ENCODE measurements at regions not wholly inside any gene's neighbourhood (a gene's known extent, or its start where the extent isn't known, plus 50 kb on each side); places are given as distances from the start of the nearest gene placed in this dataset.

DNA sequence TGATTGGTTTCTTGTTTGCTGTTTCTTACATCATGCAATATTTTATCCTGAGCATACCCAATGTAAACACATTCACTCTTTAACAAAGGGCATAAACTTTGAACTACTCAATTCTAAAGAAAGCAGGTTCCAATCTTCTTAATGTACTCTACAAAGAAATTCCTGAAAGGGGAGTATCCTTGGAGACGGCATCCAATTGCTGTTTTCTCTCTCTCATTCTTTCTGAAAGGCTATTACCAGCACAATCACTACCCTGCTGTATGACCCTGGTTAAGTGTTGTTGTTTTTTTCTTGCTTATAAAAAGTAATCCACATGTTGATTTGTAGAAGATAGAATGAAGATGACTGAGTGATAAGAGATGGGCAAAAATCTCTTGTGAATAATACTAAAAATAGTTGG lies 176.0 kb downstream of the ZNF365 start:
- DNase-seq (ENCODE audit: low spot score) = no peak

DNA sequence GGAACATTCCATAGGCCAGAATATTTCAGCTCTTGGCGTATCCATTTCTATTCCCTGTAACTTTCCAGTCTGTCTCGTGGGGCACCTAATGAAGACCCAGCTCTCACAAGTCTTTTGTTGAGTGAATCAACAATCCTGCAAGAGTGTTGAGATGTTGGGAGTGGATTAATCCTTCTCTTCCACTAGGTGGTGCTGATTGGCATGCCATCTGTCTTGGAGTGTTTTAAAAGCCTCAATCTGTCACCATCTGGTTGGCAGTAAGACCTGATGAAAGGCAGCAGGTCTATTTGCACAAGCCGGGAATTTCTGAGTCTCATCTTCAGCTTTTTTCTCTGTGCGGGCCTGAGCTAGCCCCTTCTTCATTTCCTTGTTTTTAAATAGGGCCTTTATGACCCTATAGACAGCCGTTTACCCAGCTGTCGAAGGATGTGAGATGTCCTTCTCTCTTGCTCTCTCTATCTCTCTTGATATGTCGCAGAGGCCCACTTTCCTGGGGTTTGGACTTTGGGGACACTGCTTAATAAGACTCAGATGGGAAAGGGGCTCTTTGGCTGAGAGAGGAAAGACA lies 180.5 kb downstream of the ZNF365 start:
- peak; percentile 35 for DNase-seq (ENCODE audit: low spot score)

DNA sequence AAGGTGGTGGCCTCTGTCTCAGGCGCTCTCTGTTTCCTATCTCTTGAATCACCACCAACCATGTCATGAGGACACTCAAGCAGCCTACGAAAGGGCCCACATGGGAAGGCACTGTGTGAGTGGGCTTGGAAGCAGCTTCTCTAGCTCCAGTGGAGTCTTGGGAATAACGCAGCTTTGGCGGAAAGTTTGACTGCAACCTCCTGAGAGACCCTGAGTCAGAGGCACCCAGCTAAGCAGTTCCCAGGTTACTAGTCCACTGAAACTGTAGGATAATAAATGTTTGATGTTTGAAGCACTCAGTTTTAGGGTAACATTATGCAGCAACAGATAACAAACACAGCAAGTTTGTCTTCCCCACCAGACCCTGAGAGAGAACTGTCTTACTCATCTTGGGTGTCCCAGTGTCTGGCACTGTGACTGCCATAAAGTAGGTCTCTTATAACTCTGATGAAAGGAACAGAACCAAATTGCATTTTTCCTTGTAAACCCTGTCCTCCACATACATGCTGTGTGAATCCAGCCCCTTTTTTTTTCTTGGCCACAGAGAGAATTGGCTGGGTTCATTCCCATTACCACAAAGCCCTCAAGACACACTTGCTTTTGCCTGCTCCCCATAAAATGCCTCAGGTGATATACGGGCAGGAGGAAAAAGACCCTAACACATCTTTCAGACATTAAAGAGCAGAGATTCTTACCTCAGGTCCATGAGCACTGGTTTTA lies 185.5 kb downstream of the ZNF365 start:
- DNase-seq (ENCODE audit: low spot score) = no peak

DNA sequence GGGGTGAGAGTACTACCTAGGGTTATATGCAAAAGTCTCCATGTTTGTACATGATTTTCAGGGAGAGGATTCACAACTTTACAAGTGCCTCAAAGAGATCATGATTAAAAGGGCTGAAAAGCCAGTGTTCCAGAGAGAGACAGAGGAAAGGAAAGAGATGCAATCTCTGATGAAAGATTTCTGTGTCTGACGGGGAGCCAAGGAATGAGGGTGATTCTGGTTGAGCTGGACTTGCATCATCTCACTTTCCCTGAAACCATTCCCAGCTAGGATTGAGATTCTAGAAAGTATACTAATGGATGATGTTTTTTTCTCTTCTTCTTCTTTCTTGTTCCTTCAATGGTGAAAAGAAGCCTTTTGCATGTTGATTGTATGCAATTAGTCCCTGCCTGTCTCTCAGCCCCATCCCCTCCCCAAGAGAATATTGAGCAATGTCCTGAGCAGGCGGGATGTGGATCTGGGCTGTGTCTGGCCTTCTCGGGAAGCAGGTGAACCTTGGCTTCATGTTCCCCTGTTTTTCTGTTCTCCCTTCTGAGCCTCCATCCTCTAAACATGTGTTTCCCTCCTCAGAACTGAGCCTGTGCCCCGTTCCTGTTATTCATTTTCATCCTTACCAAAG lies 186.1 kb downstream of the ZNF365 start:
- DNase-seq (ENCODE audit: low spot score) = no peak

DNA sequence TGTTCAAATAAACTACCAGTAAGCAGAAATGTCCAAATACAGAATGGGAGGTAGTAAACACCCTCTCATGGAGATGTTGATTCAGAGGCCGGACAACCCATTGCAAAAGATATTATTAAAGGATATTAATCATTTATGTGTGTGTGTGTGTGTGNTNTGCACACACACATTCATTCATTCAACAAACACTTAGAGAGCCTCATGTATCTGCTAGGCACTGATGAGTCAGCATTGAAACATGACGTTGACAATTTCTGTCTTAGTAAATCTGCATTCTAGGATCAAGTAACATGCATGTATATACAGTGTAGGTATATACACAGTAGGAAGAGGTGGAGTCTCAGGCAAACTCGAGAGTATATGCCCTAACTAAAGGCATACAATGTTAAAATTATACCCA lies 187.0 kb downstream of the ZNF365 start:
- no peak for DNase-seq (ENCODE audit: low spot score)

DNA sequence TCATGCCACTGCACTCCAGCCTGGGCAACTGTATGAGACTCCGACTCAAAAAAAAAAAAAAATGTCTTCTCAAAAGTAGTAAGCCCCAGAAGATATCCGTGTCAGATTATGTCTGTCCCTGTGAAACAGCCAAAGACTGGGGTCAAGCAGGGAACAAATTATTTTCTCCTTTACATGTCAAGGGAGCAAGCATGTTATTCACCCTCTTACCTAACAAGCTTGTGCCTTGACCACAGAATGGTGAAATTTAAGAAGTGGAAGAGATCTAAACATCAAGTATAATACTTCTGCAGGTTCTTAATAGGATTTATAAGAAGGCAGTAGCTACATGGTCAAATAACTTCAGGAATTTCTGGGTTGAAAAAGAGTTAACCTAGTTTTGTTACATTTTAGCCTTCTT lies 187.9 kb downstream of the ZNF365 start:
- DNase-seq (ENCODE audit: low spot score) = no peak

DNA sequence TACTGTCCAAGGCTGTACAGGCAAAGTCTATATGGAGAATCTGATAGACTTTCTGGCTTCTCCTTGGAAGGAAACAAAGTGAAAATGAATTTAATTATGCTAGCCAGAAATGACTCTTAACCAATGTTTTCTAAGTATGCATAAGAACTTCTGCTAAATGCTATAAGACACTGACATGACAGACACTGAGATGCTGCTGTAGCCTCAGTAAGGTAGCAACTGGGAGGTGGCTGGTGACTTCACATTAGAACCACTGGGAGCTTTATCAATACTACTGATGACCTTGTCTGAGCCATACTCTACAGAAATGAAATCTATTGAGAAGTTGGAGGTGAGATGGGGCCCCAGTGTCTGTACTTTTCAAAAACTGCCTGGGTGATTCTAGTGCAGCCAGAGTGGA lies 188.6 kb downstream of the ZNF365 start:
- peak; percentile 14 for DNase-seq (ENCODE audit: low spot score)

DNA sequence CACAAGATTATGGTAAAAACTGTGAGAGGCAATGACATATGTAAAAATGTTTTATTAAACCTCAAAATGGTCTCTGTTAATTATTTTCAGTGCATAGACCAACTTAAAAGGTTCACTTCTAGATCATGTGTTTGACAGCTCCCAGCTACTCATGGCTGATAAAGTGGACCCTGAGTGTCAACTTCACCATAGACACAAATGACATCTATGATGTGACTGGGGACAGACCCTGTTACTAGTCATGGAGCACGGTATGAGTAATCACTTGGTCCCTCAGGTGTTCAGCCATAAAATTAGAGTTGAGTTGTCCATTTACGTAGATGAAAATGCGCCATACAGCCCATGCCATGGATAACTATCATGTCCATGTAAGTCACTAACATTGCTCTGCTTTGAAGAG lies 199.8 kb downstream of the ZNF365 start:
- no peak for DNase-seq (ENCODE audit: low spot score)

DNA sequence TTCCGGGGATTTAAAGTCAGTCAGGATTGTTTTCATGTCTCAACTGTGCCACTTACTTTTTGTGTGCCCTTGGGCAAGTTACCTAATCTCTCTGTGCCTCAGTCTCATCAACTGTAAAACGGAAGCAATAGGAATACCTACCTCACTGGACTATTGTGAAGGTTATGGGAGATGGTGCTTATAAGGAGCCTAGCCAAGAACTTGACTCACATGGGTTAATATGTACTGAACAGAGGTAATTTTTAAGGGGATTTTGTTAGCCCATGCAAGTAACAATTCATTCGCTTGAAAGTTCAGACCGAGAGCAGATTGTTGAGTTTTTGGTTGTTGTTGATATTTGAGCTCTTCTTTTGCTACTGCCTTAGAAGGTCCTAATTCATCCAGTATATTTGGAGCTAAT lies 202.9 kb downstream of the ZNF365 start:
- no peak for DNase-seq (ENCODE audit: low spot score)

DNA sequence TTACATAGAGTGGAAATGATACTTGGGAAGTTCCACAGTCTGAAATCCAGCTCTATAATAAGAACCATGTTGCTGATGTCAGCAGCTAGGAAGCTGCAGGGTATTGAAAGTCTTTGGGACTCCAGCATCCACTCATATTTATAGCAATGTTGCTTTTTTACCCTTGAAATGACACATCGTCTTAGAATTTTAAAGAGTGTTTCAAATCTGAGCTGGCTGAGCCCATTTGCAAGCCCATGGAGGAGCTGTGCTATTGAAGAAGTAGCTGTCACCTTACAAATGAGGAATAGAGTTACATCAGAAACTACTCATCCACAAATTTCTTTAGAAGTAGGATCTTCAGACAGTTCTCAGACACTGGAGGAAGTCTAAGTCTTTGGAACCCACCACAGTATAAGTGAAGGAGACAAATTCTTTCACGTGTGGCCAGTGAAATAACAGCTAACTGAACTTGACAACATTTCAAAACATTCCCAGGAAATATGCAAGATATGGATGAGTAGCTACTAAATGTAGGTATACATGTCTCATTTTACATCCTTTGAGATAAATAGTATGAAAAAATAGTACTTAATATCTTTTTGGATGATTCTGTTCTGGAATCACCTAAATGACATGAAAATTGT lies 203.6 kb downstream of the ZNF365 start:
- no peak for DNase-seq (ENCODE audit: low spot score)

DNA sequence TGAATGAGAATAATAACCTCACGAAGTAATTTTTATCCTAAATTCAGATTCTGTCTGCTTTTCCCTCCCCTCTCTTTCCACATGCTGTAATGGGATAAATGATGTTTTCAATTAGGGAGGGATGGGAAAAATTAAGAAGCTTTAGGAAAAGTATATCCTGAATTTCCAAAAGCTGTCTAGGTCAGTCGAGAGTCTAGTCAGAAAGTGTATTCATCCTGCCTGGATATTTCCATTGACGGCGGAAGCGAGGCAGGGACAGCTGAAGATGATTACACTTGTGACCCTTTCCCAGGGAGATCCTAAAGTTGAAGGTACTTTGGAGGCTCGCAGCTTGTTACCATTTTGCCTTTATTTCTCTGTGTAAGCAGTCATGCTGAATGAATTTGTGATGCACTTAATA lies 204.1 kb downstream of the ZNF365 start:
- no peak for DNase-seq (ENCODE audit: low spot score)

DNA sequence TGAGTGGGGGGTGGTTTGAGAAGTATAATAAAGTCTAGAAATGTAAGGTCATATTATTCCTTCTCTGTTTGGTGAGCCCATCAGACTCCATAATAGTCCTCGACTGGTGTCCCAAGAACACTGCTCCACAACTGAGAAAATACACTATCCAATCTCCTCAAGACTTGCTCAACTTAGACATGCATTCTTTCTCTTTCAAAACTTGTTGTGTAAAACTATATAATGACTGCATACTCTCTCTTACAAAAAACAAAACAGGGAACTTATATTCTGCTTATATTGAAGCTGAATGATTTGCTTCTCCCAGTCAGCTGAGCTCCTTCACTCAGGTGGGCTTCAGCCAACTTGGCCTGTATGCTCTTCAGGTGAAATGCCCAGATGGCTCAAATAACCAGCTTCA lies 204.7 kb downstream of the ZNF365 start:
- no peak for DNase-seq (ENCODE audit: low spot score)

DNA sequence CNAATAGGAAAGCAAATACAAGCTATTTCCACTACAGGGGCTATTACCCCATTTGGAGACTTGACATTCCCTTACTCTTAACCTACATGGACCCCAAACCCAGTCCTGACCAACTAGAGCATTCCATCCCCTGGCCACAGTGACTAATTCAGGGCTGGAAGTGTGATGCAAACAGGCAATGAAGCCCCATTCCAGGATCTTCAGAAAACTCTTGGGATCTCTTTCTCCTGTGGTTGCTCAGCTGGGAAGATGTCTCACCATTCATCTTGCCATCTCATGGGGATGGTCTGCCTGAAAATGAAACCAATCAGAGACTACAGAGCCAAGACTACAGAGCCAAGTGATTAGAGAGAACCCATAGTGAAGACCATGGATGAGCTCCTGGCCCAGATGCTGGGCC lies 206.2 kb downstream of the ZNF365 start:
- DNase-seq (ENCODE audit: low spot score) = no peak

DNA sequence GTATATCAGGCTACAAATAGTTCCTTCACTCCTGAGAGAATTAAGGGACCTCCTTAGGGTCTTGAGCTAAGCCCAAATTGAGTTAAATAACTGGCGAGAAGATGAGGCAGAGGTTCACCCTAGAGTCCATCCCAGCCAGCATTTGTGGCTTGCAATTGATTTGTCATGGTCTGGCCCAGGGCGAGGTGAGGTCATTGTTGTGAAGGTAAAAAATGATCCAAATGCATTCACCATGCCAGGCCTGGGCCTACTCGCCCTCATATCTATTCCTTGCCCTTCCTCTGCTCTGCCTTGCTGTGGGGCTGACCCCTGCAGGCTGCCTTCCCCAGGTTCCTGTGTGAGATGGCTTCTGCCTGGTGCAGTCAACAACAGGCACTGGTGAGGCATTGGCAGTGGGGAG lies 207.2 kb downstream of the ZNF365 start:
- DNase-seq (ENCODE audit: low spot score) = no peak

DNA sequence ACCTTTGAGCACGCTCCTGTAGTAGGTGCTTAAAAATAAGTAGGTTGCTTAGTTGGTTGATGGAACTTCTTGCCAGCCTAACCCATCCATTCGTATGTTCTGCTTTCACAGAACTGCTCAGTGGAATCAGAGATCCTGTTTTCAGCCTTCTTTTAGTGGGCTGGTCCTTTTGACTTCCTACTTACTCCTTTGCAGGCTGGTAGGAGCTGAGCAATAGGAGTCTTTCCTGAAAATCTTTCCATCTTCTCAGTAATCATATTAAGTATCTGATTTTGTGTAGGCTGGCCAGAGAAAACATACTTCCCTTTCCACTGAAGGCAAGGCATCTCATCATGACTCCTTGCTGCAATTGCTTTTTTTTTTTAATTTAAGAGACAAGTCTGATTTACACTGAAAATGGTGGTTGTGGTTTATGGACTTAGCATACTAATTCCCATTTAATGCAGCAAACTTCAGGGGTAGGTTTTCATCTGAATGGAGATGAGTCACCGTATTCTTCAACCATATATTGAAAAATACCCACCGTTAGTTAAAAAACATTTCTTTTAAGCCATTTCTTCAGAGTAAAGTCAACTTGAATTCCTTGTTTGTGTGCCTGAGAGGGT lies 208.0 kb downstream of the ZNF365 start:
- no peak for DNase-seq (ENCODE audit: low spot score)

DNA sequence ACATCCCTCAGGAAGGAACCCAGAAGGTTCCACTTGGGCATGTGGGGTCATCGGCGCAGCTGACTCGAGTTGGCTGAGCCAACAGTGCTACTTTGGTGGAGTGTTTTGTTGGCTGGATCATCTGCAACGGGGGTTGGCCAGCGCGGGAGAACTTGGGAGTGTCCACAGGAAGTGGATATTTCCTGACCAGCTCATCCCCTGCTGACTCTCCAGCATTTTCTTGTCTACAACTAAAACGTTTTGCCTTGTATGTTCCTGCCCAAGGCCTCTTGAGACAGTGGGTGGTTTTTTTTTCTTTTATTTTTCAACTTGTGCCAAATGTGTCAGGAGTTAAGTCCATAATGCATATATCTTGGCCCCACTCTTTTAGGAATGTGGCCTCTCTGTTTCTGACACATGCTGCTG lies 208.6 kb downstream of the ZNF365 start:
- DNase-seq (ENCODE audit: low spot score) = no peak

DNA sequence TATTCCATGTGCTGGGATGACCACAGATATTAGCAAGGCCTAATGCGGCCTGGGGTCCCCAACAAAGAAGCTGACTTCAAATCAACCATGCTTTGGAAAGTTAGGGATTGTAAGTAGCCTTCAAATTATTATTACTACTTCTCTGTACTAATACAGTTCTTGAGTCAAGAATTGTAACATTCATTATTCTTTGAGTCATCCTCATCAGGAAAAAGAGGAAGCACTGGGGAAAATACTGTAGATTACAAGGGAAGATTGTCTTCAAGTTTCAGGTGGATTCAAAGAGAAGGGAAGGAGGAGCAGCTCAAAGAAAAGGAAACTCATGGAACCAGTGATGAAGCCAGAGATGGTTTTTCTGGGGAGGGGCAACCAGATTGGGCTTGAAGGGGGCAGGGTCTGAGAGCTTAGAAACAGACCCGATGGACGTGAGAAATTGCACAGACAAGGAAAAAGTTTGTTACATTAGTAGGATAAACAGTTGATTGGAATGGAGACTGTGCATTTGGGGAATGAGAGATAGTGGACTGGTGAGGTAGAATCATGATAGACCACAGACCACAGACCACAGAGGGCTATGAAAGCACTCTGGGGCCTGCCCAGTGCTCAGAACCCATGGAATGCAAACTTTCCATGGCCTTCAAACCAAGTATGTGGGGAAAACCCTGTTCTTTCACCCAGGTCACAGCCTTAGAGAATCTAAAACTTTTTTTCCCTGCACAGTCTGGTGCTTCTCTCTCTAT lies 209.9 kb downstream of the ZNF365 start:
- DNase-seq (ENCODE audit: low spot score) = no peak

DNA sequence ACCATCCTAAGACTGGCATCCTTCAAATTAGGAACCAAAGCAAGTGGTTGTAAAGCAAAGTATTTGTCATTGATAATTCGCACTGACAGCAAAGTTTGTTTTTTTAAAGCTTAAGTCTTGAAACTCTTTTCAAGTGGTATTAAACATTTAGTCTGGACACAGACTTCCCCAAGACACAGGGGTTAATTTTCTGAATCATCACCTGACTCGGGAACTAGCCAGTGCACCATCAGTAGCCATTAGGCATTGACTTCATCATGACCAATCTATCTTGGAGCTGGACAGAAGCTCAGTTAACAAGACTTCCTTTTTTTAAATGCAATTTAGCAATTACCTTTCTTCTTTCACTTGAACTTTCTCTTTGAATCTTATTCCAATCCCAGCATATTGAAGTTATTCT lies 210.6 kb downstream of the ZNF365 start:
- DNase-seq (ENCODE audit: low spot score) = no peak

DNA sequence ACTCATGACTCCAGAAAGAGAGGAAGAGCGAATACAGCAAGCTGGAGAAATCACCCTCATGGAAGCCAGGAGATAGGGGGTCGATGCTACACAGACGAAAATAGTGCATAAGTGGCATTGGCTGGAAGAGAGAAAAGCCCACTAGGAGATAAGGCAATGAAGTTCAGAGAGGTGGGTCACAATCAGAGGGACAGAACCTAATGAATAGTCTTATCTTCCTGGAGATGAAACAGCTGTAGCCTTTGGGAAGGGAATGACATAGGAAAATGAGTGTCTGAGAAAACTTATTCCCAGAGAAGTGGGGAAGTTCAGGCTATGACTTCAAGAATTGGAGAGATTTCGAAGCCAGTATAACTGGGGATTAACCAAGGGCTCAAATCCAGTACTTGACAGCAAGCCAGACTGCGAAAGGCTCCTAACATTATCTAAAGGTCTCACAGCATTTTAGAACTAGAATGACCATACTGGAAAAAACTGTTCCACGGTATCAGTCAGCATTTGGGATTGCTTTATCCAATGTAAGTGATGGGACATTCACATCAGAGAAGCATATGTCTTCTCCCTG lies 211.1 kb downstream of the ZNF365 start:
- DNase-seq (ENCODE audit: low spot score) = no peak

DNA sequence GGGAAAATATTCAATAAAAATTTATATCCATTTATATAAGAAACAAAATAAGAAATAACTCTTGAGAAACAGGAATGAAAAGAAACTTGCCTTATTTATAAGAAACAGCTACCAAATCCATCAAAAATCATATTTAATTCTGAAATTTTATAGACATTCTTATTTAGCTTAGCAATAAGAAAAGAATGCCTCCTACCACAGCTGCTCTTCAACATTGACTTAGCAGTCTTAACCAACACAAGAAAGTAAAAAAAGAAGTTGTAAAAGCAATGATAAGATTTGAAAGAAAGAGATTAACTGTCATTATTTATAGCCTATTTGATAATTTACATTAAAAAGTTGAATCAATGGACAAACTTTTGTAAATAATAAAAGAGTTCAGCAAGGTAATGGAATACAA lies 212.8 kb downstream of the ZNF365 start:
- DNase-seq (ENCODE audit: low spot score) = no peak

DNA sequence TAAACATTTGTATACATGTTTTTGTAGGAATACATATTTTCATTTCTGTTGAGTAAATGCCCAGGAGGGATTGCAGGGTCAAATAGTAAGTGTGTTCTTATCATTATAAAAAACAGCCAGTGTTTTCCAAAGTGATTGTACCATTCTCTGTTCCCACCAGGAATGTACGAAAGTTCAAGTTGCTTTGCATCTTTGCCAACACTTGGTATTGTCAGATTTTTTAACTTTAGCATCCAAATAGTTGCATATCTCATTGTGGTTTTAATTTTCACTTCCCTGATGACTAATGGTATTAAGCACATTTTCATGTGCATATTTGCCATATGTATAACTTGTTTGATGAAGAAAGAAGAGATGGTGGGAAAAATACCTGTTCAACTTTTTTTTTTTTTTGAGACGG lies 213.9 kb downstream of the ZNF365 start:
- DNase-seq (ENCODE audit: low spot score) = no peak

DNA sequence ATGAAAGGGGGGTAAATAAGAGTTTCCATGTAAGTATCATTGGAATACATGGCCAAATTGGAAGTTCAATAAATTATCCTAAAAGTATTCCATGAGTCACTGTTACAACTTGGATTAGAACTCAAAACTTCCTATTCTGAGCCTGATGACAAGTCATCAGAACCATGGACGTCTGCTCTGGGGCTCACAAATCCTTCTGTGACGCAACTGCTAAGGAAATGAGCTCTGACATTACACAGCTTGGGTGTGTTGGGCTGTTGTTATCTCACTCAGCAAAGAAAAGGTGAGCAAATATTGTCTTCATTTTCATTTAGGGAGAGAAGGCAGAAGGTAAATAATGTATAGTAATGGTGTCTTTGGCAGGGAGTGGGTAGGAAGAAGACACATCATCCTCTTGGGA lies 214.8 kb upstream of the ADO start:
- DNase-seq (ENCODE audit: low spot score) = no peak

All from activated CD4-positive, alpha-beta T cell treated with anti-CD3 and anti-CD28 coated beads, Interleukin-2, Interleukin-4, amounts not matched to agents 100 ng/mL and 50 ng/mL, durations not matched to agents 16 hours and 8 hours (primary cell).